GM20000 (cell line): ENCODE measurements at regions not wholly inside any gene's neighbourhood (a gene's known extent, or its start where the extent isn't known, plus 50 kb on each side); places are given as distances from the start of the nearest gene placed in this dataset.

Experiments
- DNase-seq: peaks from one replicate; pipeline ENCODE4 v3.0.0; 2012; ENCODE audit warnings: low spot score
- TF ChIP-seq, protein P1 (sequence below): IDR thresholded peaks from 2 replicates; pipeline ENCODE4 v1.5.1; 2012; ENCODE audit warnings: mild to moderate bottlenecking, control low read depth; ENCODE audit errors: extremely low read depth, missing control alignments

DNA sequence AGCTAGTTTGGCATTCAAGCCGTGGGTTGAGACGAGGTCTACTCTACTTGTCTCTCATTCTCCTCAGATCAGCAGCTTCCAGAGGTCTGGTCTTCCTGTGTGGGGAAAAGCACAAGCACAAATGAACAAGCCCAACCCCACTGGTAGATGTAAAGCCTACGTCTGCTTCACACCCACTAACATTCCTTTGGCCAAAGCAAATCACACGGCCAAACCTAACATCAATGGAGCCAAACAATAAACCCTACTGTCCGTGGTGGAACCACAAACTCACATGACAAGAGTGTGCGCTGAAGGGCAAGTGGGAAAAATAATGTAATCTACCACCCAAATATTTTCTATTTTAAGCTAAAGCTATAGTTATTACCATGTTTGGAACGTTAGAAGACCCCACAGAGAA is 179.3 kb upstream of the MGAT5 start:
- TF ChIP-seq, protein P1, sequence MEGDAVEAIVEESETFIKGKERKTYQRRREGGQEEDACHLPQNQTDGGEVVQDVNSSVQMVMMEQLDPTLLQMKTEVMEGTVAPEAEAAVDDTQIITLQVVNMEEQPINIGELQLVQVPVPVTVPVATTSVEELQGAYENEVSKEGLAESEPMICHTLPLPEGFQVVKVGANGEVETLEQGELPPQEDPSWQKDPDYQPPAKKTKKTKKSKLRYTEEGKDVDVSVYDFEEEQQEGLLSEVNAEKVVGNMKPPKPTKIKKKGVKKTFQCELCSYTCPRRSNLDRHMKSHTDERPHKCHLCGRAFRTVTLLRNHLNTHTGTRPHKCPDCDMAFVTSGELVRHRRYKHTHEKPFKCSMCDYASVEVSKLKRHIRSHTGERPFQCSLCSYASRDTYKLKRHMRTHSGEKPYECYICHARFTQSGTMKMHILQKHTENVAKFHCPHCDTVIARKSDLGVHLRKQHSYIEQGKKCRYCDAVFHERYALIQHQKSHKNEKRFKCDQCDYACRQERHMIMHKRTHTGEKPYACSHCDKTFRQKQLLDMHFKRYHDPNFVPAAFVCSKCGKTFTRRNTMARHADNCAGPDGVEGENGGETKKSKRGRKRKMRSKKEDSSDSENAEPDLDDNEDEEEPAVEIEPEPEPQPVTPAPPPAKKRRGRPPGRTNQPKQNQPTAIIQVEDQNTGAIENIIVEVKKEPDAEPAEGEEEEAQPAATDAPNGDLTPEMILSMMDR: no peak
- no peak for DNase-seq

DNA sequence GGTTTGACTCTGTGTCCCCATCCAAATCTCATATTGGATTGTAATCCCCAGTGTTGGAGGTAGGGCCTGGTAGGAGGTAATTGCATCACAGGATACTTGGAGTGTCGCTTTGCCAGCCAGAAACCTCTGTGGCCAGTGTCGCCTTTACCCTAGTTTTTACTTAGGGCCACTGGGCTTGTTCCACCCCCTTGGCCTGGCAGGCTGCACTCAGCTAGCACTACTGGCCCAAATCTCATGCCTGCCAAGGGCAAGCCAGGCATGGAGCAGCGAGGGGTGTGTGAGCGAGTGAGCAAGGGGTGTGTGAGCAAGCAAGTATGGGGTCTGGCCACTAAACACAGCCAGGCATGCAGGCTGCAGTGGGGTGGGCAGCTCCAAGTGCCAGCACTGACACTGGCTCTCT is 178.7 kb upstream of the MGAT5 start:
- TF ChIP-seq, protein P1: no peak
- no peak for DNase-seq

DNA sequence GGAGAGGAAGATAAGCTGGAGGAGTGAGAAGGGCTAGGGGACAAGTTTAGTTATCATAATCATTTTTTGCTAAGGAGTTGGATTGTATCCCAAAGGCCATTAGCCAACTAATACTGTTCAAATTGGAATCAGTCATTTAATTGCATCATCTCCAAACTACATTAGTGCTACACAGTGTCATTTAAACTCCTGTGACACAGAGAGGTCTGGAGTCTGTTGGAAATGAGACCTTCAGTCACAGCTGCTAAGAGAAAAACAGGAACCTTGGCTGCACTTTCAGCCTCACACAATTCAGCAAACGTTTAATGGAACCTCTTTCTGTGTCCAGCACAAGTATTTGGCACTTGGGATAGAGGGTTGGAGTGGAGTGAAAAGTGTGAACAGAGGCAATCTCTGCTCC is 175.5 kb upstream of the MGAT5 start:
- DNase-seq: no peak
- TF ChIP-seq, protein P1: no peak

DNA sequence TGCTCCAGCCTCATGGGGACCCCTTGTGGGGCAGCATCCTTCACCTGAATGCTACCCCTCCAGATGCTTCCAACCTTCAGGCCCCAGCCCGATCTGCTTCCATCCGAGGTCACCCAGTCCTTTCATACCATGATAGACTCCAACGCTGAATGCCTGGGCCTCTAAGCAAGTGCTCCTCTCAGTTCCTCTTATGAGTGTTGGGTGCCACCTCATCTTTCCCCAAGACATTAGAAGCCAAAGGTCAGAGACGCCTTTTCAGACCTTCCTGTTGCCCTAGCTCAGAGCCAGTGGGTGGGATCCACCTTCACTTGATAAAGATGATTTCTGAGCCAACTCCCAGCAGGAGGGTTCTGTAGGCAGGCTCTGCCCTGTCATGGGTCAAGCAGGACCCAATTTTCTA is 174.5 kb upstream of the MGAT5 start:
- TF ChIP-seq, protein P1: no peak
- DNase-seq: peak; percentile 36

DNA sequence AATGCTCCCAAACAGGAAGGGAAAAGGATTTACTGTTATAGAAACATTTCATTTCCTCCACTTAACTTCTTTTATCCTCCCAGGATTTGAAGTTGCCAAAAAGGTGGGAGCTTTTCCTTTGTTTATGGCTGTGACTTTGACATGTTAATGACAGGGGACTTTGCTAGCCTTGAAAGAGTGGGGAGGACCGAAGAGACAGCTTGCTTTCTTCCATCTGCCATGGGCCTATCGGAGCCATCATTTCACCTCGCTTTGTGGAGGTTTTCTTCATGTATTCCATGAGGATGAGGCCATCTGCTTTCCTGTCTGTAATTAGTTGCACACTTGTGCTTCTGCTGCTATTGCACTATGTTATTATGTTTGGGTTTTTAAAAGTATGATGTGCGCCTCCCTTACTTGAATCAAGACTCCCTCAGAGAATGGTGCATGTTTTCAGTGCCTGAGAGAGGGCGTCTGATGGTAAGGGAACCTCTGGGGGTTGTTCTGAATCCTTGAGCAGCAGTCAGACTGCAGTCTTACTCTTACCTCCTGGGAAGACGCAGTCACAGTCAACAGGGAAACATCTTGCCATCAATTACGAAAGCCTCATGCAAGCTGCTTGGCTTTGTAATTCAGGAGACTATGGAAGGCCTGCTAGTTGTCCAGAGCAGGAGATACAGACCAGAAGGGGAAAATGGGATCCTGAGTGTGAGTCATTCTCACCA is 173.3 kb upstream of the MGAT5 start:
- DNase-seq: no peak
- TF ChIP-seq, protein P1: no peak

DNA sequence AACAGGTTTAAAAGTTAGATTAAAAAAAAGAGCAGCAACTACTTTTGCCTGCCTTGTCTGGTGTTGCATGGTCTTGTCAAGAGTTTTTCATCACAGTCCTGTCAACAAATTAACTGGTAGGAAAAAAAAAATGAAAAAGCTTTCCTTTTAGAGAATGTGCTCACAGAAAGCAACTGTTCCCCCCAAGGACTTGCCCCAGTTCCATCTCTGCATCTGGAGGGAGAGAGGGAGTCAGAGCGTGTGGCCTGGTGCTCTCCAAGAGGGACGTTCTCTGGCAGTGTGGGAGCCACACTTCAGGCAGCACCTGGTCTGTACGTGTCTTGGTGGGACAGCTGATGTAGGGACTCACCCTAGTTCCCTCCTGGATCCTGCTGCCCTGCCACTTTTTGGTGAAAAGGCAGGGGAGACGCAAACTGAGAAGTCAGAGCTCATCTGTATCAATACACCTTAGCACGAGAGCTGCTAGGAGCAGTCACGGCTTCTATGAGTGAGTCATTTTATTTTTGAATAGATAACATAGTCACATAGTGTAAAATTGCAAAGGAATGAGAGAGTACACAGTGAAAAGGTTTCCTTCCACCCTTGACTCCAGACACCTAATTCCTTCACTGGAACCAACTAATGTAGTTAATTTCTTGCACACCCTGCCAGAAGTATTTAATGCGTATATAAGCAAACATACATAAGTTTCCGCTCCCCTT is 172.5 kb upstream of the MGAT5 start:
- TF ChIP-seq, protein P1: no peak
- no peak for DNase-seq

DNA sequence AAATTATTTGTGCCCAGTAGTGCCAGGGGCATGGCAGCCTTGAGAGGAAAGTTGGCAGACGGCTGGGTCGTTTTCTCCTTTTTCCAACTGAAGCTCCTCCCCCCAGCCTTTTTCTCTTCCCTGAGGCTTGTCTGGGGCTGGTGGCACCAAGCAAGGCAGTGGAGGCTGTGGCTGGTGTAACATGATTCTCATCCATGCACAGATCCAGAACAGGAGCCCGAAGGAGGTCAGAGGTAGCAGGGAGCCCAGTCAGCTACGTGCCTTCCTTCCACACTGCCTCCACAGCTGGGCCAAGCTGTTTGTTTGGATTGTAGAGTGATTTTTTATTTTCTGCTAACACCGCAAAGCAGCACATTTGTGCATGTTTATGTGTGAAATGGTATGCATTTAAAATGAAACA is 170.3 kb upstream of the MGAT5 start:
- DNase-seq: no peak
- TF ChIP-seq, protein P1: no peak
